ENCODE measurements at regions not wholly inside any gene's neighbourhood (a gene's known extent, or its start where the extent isn't known, plus 50 kb on each side); places are given as distances from the start of the nearest gene placed in this dataset.
A peak's percentile ranks its signal among the peaks of the same experiment; 100 is the strongest.

DNA sequence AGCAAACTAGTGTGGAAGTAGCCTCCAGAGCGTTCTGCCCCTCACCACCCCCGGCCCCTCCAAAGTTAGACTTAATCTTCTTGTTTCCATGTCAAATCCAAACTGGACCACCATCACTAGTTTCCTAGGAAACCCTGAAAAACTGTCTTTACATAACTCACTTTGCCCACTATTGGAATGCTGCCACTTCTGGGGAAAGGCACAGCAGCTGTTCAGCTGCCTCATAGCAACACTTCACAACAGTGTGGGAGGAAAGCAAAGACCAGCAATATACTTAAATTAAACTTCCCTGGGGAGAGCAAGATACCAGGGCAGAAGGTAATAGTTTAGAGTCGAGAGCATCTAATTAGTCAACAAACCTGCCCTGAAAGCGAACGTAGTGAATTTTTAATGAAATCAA, 452.2 kb downstream of the KCNJ2 start:
- no TSS peak for BruUV-seq (replicated peaks)
- Mint-ChIP-seq H3K36me3 (ENCODE audit: insufficient read depth, unreplicated experiment) (no peaks in the 10 kb centered on the region), H3K27ac (ENCODE audit: low read depth, unreplicated experiment) (no peak overlapping the region), H3K27me3 (ENCODE audit: insufficient read depth, unreplicated experiment) (no peaks in the 10 kb centered on the region), H3K9me3 (ENCODE audit: unreplicated experiment) (no peaks in the 10 kb centered on the region), H3K4me3 (ENCODE audit: unreplicated experiment) (no peak overlapping the region), H3K4me1 (ENCODE audit: insufficient read depth, unreplicated experiment) (peaks cover 6% of the 10 kb centered on the region)
- POLR2A ChIA-PET, result interaction anchor here (1.2 kb wide), 1 partner anchor 1089 kb away, joined by 3 read pairs; no protein-coding TSS in a partner anchor
- CTCF ChIA-PET, result interaction anchor here (0.6 to 1.4 kb wide), 12 partner anchors 15 to 1528 kb away, joined by 3 to 8 read pairs (median 3); no protein-coding TSS in a partner anchor
- intact Hi-C loops (cut with micrococcal nuclease), result loop anchor here (5.0 to 10.0 kb wide), 2 partner anchors 454 to 1287 kb away; partner anchors contain the start of gene KCNJ2
- DNase-seq (ENCODE audit: unreplicated experiment), result no peak
- TF ChIP-seq, protein P1, sequence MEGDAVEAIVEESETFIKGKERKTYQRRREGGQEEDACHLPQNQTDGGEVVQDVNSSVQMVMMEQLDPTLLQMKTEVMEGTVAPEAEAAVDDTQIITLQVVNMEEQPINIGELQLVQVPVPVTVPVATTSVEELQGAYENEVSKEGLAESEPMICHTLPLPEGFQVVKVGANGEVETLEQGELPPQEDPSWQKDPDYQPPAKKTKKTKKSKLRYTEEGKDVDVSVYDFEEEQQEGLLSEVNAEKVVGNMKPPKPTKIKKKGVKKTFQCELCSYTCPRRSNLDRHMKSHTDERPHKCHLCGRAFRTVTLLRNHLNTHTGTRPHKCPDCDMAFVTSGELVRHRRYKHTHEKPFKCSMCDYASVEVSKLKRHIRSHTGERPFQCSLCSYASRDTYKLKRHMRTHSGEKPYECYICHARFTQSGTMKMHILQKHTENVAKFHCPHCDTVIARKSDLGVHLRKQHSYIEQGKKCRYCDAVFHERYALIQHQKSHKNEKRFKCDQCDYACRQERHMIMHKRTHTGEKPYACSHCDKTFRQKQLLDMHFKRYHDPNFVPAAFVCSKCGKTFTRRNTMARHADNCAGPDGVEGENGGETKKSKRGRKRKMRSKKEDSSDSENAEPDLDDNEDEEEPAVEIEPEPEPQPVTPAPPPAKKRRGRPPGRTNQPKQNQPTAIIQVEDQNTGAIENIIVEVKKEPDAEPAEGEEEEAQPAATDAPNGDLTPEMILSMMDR (IDR thresholded peaks at IDR 0.05; ENCODE audit: unreplicated experiment), result no peak

DNA sequence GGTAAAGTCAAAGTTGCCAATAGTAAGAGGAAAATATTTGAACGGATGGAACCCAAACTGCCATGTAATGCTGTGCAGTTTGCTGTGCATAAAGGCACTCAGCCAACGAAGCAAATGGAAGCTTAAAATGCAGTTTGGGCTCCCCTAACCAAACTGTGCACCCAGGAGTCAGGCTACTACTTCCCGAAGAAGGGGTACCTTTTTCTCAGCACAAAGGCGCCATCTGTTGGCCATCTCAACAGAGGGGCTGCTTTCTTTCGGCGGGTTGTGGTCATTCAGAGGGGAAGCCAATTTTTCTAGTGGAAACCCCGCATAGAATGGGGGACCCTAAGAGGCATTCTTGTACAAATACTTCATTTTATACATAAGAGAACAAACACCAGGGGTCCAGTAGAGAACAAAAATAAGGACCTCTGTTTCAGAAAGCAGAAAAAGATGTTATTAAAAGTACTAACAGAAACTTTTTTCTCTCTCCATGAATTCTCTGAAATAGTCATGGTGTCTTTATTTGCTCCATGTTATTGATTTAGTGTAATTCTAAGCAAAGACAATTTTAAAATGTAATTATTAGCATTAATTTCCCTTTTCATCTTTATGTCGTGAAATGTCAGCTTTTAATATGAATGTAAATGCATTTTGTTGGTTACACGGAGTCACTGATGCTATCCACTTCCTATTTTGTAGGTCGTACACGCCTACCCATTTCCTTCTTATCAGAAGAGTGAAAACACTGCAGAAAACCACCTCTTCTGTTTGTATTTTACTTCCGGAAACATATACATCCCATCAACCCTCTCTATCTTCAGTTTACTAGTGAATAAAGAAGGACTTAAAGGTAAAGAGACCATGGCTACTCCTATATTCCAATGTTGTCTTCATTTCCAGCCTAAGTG, 453.3 kb downstream of the KCNJ2 start:
- DNase-seq (ENCODE audit: unreplicated experiment), result peak; percentile 75
- H3K4me3 Mint-ChIP-seq (ENCODE audit: unreplicated experiment), result no peak overlapping the region
- H3K9me3 Mint-ChIP-seq (ENCODE audit: unreplicated experiment), result no peaks in the 10 kb centered on the region
- H3K27me3 Mint-ChIP-seq (ENCODE audit: insufficient read depth, unreplicated experiment), result no peaks in the 10 kb centered on the region
- POLR2A ChIA-PET, result interaction anchor here (1.2 kb wide), 1 partner anchor 1090 kb away, joined by 3 read pairs; no protein-coding TSS in a partner anchor
- TF ChIP-seq, protein P1 (IDR thresholded peaks at IDR 0.05; ENCODE audit: unreplicated experiment), result peak; percentile 68
- H3K36me3 Mint-ChIP-seq (ENCODE audit: insufficient read depth, unreplicated experiment), result no peaks in the 10 kb centered on the region
- intact Hi-C loops (cut with micrococcal nuclease), result loop anchor here (1.0 to 10.0 kb wide), 7 partner anchors 455 to 1288 kb away; partner anchors contain the start of gene KCNJ2
- no TSS peak for BruUV-seq (replicated peaks)
- H3K27ac Mint-ChIP-seq (ENCODE audit: low read depth, unreplicated experiment), result no peak overlapping the region
- H3K4me1 Mint-ChIP-seq (ENCODE audit: insufficient read depth, unreplicated experiment), result peaks cover 6% of the 10 kb centered on the region
- CTCF ChIA-PET, result interaction anchor here (0.5 to 1.4 kb wide), 8 partner anchors 16 to 1098 kb away, joined by 3 to 8 read pairs (median 4); no protein-coding TSS in a partner anchor

DNA sequence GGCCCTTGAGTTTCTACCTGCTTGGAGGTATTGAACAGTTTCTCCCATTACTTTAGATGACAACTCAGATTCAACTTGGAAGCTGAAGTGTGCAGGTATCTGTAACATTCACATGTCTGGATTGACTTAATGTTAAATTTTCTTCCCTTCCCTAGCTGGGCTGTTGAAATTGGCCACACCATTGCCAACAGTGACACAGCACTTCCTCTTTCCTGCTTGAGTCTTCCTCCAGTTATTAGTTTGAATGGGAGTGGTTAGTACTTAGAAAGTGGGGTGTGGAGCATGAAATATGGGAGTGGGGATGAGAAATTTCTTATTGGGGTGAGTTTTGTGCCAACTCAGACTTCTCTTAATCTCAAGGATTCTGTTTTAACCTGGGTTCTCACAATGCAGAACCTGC, 454.9 kb downstream of the KCNJ2 start:
- DNase-seq (ENCODE audit: unreplicated experiment), result no peak
- Mint-ChIP-seq H3K27me3 (ENCODE audit: insufficient read depth, unreplicated experiment) (no peaks in the 10 kb centered on the region), H3K9me3 (ENCODE audit: unreplicated experiment) (no peaks in the 10 kb centered on the region), H3K36me3 (ENCODE audit: insufficient read depth, unreplicated experiment) (no peaks in the 10 kb centered on the region), H3K27ac (ENCODE audit: low read depth, unreplicated experiment) (no peak overlapping the region), H3K4me1 (ENCODE audit: insufficient read depth, unreplicated experiment) (no peaks in the 10 kb centered on the region), H3K4me3 (ENCODE audit: unreplicated experiment) (no peak overlapping the region)
- POLR2A ChIA-PET, result no interaction called here
- TF ChIP-seq, protein P1 (IDR thresholded peaks at IDR 0.05; ENCODE audit: unreplicated experiment), result no peak
- intact Hi-C loops (cut with micrococcal nuclease), result loop anchor here (5.0 to 10.0 kb wide), 2 partner anchors 457 to 1289 kb away; partner anchors contain the start of gene KCNJ2
- no TSS peak for BruUV-seq (replicated peaks)
- CTCF ChIA-PET, result interaction anchor here (0.6 to 4.0 kb wide), 5 partner anchors 66 to 1099 kb away, joined by 3 to 22 read pairs (median 3); no protein-coding TSS in a partner anchor

DNA sequence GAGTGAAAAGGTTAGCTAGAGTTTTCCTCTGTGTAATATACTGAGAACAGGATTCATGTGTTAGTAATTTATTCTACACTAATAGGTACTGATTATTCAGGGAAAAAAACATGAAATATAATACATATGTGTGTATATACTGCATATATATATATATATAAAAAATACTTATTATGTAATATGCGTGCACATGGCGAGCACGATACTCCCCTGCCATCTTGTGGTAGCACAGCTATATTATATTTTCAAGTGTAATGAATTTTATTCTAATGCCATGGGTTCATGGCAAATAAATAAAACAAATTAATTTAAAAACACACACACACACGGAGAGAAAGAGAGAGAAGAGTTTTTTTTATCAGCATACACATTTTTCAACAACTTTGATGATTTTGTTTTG, 460.6 kb downstream of the KCNJ2 start:
- no TSS peak for BruUV-seq (replicated peaks)
- Mint-ChIP-seq H3K27me3 (ENCODE audit: insufficient read depth, unreplicated experiment) (peaks cover 52% of the 10 kb centered on the region), H3K9me3 (ENCODE audit: unreplicated experiment) (no peaks in the 10 kb centered on the region), H3K36me3 (ENCODE audit: insufficient read depth, unreplicated experiment) (no peaks in the 10 kb centered on the region), H3K27ac (ENCODE audit: low read depth, unreplicated experiment) (no peak overlapping the region), H3K4me1 (ENCODE audit: insufficient read depth, unreplicated experiment) (no peaks in the 10 kb centered on the region), H3K4me3 (ENCODE audit: unreplicated experiment) (no peak overlapping the region)
- DNase-seq (ENCODE audit: unreplicated experiment), result peak; percentile 16
- POLR2A ChIA-PET, result interaction anchor here (0.5 to 1.0 kb wide), 4 partner anchors 101 to 1341 kb away, joined by 3 to 5 read pairs (median 4); no protein-coding TSS in a partner anchor
- TF ChIP-seq, protein P1 (IDR thresholded peaks at IDR 0.05; ENCODE audit: unreplicated experiment), result peak; percentile 60
- intact Hi-C loops (cut with micrococcal nuclease), result loop anchor here (1.0 to 10.0 kb wide), 3 partner anchors 1104 to 1925 kb away; no protein-coding TSS in a partner anchor
- CTCF ChIA-PET, result interaction anchor here (0.6 to 3.2 kb wide), 31 partner anchors 12 to 1304 kb away, joined by 3 to 56 read pairs (median 3); no protein-coding TSS in a partner anchor

All from MCF 10A (cell line).